ENCODE measurements at regions not wholly inside any gene's neighbourhood (a gene's known extent, or its start where the extent isn't known, plus 50 kb on each side); places are given as distances from the start of the nearest gene placed in this dataset.

DNA sequence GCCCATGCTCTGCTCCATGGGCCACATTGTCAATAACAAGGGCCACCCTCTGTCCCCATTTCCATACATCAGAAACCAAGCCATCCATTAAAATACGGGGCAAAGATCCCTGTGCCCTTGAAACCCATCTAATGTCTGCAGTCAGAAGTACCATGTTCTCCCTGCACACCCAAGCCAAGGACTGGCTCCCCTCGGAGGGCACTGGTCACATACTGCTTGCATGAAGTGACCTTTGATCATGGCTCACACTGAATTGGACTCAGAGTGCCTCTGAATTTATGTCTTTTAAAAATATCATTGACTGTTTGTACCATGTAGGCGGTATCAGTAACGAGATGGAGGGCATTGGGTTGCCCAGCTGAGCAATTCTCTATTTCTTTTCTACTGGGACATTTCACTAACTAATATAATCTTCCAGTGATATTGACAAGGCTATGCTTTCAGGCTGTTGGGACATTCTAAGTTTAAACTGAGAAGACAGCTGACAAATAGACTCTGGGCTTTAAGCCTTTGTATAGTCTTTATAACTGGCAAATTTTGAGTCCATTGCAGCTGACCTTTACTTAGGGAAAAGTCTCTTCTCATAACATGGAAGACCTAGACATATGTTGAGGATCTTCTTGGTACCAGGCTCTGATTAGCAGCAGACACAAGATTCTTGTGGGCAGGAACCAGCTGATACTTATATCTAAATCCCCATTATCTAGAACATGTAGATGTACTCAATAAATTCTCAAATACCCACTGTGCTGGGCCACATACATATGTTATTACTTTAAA is 214.3 kb downstream of the MYCN start:
- Histone ChIP-seq H3K4me3 (ENCODE audit: low read depth in 1 of 3, low read length in 3 of 3) (no peak overlapping the region), H3K36me3 (ENCODE audit: control insufficient read depth in 4 of 4, insufficient read depth in 3 of 4, low read depth in 1 of 4, low read length in 3 of 4) (no peaks in the 10 kb centered on the region), H3K9me3 (ENCODE audit: control insufficient read depth in 4 of 4, low read length in 3 of 4) (no peaks in the 10 kb centered on the region), H3K27ac (ENCODE audit: low read depth in 1 of 2, low read length in 2 of 2) (no peak overlapping the region), H3K9ac (ENCODE audit: low read depth in 1 of 2, low read length in 2 of 2) (no peak overlapping the region), H3K4me1 (ENCODE audit: control insufficient read depth in 4 of 4, insufficient read depth in 4 of 4, low read length in 3 of 4) (no peaks in the 10 kb centered on the region), H3K27me3 (ENCODE audit: control insufficient read depth in 4 of 4, insufficient read depth in 4 of 4, low read length in 3 of 4) (no peaks in the 10 kb centered on the region)
- TF ChIP-seq ATF3 (IDR thresholded peaks at IDR 0.05) (no peak), RAD21 (IDR thresholded peaks at IDR 0.05) (no peak), ZBTB33 (IDR thresholded peaks at IDR 0.05) (no peak), HNF4G (IDR thresholded peaks at IDR 0.05) (no peak), NR2F2 (IDR thresholded peaks at IDR 0.05) (no peak)
- TF ChIP-seq, protein P1, sequence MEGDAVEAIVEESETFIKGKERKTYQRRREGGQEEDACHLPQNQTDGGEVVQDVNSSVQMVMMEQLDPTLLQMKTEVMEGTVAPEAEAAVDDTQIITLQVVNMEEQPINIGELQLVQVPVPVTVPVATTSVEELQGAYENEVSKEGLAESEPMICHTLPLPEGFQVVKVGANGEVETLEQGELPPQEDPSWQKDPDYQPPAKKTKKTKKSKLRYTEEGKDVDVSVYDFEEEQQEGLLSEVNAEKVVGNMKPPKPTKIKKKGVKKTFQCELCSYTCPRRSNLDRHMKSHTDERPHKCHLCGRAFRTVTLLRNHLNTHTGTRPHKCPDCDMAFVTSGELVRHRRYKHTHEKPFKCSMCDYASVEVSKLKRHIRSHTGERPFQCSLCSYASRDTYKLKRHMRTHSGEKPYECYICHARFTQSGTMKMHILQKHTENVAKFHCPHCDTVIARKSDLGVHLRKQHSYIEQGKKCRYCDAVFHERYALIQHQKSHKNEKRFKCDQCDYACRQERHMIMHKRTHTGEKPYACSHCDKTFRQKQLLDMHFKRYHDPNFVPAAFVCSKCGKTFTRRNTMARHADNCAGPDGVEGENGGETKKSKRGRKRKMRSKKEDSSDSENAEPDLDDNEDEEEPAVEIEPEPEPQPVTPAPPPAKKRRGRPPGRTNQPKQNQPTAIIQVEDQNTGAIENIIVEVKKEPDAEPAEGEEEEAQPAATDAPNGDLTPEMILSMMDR (IDR thresholded peaks at IDR 0.05; ENCODE audit: low read depth, low read length, missing input control), result no peak
- no peak for DNase-seq (ENCODE audit: low spot score)
- WGBS, result 78% methylated on average over 4 of the region's 4 CpGs

GRCh38 chr2:16154061-16154460 is 213.7 kb downstream of the MYCN start:
- H3K9me3 ChIP-seq (ENCODE audit: control insufficient read depth in 4 of 4, low read length in 3 of 4), result no peaks in the 10 kb centered on the region
- no peak overlapping the region for H3K9ac ChIP-seq (ENCODE audit: low read depth in 1 of 2, low read length in 2 of 2)
- WGBS, result 93% methylated on average over 4 of the region's 4 CpGs

DNA sequence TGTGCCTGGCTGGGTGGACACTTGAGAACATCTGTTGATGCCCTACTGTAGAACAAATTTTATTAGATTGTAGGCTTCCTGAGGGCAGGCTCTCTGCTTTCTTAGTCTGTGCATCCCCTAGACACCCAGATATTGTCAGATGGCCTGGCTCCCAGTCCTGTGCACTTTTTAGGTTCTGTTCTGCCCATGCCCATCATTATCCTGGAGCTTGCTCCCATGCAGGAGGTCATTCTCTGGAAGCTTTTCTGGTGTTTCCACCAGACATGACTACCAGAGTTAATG is 213.3 kb downstream of the MYCN start:
- H3K4me1 ChIP-seq (ENCODE audit: control insufficient read depth in 4 of 4, insufficient read depth in 4 of 4, low read length in 3 of 4), result no peaks in the 10 kb centered on the region
- H3K27me3 ChIP-seq (ENCODE audit: control insufficient read depth in 4 of 4, insufficient read depth in 4 of 4, low read length in 3 of 4), result no peaks in the 10 kb centered on the region
- H3K9me3 ChIP-seq (ENCODE audit: control insufficient read depth in 4 of 4, low read length in 3 of 4), result no peaks in the 10 kb centered on the region
- DNase-seq (ENCODE audit: low spot score), result no peak
- no peak overlapping the region for H3K4me3 ChIP-seq (ENCODE audit: low read depth in 1 of 3, low read length in 3 of 3)
- TF ChIP-seq HNF4G (IDR thresholded peaks at IDR 0.05) (no peak), GABPA (IDR thresholded peaks at IDR 0.05 in 1 of 2, conservative IDR thresholded peaks at IDR 0.05 in 1 of 2) (no peak), ATF3 (IDR thresholded peaks at IDR 0.05) (no peak), TAF1 (conservative IDR thresholded peaks at IDR 0.05) (no peak), FOXA2 (IDR thresholded peaks at IDR 0.05) (no peak), FOXA1 (IDR thresholded peaks at IDR 0.05) (no peak), YY1 (IDR thresholded peaks at IDR 0.05) (no peak), NR2F2 (IDR thresholded peaks at IDR 0.05) (no peak), HNF4A (conservative IDR thresholded peaks at IDR 0.05) (no peak), RXRA (IDR thresholded peaks at IDR 0.05) (no peak), EGR1 (IDR thresholded peaks at IDR 0.05; ENCODE audit: low read depth in 2 of 2) (no peak), RAD21 (IDR thresholded peaks at IDR 0.05) (no peak), JUND (IDR thresholded peaks at IDR 0.05) (no peak)
- TF ChIP-seq, protein P2, sequence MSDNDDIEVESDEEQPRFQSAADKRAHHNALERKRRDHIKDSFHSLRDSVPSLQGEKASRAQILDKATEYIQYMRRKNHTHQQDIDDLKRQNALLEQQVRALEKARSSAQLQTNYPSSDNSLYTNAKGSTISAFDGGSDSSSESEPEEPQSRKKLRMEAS (IDR thresholded peaks at IDR 0.05), result no peak
- TF ChIP-seq, protein P3, sequence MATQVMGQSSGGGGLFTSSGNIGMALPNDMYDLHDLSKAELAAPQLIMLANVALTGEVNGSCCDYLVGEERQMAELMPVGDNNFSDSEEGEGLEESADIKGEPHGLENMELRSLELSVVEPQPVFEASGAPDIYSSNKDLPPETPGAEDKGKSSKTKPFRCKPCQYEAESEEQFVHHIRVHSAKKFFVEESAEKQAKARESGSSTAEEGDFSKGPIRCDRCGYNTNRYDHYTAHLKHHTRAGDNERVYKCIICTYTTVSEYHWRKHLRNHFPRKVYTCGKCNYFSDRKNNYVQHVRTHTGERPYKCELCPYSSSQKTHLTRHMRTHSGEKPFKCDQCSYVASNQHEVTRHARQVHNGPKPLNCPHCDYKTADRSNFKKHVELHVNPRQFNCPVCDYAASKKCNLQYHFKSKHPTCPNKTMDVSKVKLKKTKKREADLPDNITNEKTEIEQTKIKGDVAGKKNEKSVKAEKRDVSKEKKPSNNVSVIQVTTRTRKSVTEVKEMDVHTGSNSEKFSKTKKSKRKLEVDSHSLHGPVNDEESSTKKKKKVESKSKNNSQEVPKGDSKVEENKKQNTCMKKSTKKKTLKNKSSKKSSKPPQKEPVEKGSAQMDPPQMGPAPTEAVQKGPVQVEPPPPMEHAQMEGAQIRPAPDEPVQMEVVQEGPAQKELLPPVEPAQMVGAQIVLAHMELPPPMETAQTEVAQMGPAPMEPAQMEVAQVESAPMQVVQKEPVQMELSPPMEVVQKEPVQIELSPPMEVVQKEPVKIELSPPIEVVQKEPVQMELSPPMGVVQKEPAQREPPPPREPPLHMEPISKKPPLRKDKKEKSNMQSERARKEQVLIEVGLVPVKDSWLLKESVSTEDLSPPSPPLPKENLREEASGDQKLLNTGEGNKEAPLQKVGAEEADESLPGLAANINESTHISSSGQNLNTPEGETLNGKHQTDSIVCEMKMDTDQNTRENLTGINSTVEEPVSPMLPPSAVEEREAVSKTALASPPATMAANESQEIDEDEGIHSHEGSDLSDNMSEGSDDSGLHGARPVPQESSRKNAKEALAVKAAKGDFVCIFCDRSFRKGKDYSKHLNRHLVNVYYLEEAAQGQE (IDR thresholded peaks at IDR 0.05), result no peak
- TF ChIP-seq, protein P1 (IDR thresholded peaks at IDR 0.05; ENCODE audit: low read depth, low read length, missing input control), result no peak
- H3K27ac ChIP-seq (ENCODE audit: low read depth in 1 of 2, low read length in 2 of 2), result no peak overlapping the region
- H3K36me3 ChIP-seq (ENCODE audit: control insufficient read depth in 4 of 4, insufficient read depth in 3 of 4, low read depth in 1 of 4, low read length in 3 of 4), result no peaks in the 10 kb centered on the region
- H3K9ac ChIP-seq (ENCODE audit: low read depth in 1 of 2, low read length in 2 of 2), result no peak overlapping the region

More at GRCh38 chr2:16154061-16154460, 213.7 kb downstream of the MYCN start:
- H3K36me3 ChIP-seq (ENCODE audit: control insufficient read depth in 4 of 4, insufficient read depth in 3 of 4, low read depth in 1 of 4, low read length in 3 of 4), result no peaks in the 10 kb centered on the region
- H3K4me1 ChIP-seq (ENCODE audit: control insufficient read depth in 4 of 4, insufficient read depth in 4 of 4, low read length in 3 of 4), result no peaks in the 10 kb centered on the region
- DNase-seq (ENCODE audit: low spot score), result no peak
- H3K27ac ChIP-seq (ENCODE audit: low read depth in 1 of 2, low read length in 2 of 2), result no peak overlapping the region
- TF ChIP-seq TAF1 (conservative IDR thresholded peaks at IDR 0.05) (no peak), FOXA2 (IDR thresholded peaks at IDR 0.05) (no peak), HNF4G (IDR thresholded peaks at IDR 0.05) (no peak)
- no peaks in the 10 kb centered on the region for H3K27me3 ChIP-seq (ENCODE audit: control insufficient read depth in 4 of 4, insufficient read depth in 4 of 4, low read length in 3 of 4)
- H3K4me3 ChIP-seq (ENCODE audit: low read depth in 1 of 3, low read length in 3 of 3), result no peak overlapping the region
